GM18907 (cell line): ENCODE measurements at regions not wholly inside any gene's neighbourhood (a gene's known extent, or its start where the extent isn't known, plus 50 kb on each side); places are given as distances from the start of the nearest gene placed in this dataset.

Source experiments
- ATAC-seq: cut with Tn5 transposase; IDR thresholded peaks from one replicate; pipeline ENCODE4 v1.9.1; 2021; ENCODE audit warnings: mild to moderate bottlenecking, moderate library complexity; ENCODE audit not compliant: unreplicated experiment

GRCh38 chr5:168005093-168005492 lies 286.4 kb upstream of the WWC1 start:
- no peak for ATAC-seq

- ATAC-seq: no peak
These were observed 285.5 kb upstream of the WWC1 start for GRCh38 chr5:168005936-168006335.

DNA sequence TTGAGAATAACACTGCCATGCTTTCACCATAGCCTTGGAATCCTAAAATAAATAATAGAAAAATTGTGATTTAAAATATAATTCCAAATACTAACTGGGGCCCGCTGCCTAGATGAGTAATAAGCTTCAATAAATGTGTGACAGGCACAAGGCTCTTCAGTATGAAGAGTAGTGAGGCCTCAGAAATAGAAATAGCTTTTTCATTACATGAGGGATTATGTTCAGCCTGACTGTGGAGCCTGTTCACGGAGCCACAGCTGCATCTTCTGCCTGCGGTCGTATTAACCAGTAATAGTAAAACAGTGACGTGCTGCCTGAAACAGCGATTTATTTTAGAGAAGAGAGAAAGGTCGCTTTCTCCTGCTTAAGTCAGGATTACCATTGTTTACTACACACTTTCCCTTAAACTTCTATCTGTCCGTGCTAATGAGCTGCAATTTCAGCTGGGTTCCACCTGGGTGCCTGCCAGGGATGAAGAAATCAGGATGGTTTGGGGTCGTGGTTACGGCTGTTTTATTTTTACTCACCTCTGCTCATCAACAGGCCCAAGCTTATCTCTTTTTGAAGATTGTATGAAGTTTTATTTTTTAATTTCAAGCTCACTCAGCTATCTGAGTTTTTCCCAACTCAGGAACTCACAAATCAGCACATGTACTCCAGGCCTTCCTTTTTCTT lies 284.9 kb upstream of the WWC1 start:
- no peak for ATAC-seq

DNA sequence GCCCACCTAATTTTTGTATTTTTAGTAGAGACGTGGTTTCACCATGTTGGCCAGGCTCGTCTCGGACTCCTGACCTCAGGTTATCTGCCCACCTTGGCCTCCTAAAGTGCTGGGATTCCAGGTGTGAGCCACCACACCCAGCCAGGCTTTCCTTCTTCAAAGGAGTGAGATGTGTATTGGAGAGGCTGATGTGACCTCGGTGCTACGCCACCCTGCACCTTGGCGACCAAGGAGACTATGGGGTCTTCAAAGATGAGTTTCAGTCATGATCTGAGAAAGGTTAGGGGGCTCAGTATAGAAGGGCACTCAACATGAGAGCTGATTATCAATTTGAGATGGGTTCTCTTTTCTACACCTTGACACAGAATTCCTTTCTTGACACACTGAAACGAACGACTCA lies 284.2 kb upstream of the WWC1 start:
- ATAC-seq: no peak

DNA sequence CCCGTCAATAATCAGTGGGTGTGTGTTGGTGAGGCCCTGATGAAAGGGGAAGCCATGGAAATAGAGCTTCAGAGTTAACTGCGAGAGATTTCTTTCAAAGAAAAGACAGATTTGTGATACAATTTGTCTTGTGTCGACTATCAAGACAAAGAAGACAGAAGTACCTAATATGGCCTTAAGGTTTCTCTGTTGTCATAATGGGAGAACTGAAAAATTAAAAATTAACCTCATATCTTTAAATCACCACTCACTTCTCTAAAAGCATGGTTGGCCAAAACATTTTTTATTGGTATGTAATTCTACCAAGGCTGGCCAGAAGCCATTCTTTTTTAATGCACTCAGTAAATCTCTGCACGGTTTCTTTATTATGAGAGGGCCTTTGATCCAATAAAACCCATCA lies 282.9 kb upstream of the WWC1 start:
- peak; percentile 55 for ATAC-seq

- no peak for ATAC-seq
These were observed 280.3 kb upstream of the WWC1 start for GRCh38 chr5:168011096-168011495.

DNA sequence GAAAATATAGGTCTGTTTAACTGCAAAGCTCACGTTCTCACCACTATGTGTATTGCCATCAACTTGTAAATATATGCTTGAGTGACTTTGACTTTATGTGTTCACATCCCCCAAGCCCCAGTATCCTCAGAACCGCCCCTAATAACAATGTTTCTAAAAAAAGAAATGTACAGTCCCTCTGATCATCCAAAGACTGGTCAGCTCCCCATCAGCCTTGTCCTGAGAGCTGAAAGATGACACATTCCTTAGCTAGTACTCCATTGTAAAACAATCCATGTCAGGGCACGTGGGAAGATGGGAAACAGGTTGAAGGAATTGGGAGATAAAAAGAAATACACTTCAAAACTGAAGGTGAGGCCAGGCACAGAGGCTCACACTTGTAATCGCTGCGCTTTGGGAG lies 279.4 kb upstream of the WWC1 start:
- no peak for ATAC-seq

GRCh38 chr5:168013546-168013945 lies 277.9 kb upstream of the WWC1 start:
- no peak for ATAC-seq

DNA sequence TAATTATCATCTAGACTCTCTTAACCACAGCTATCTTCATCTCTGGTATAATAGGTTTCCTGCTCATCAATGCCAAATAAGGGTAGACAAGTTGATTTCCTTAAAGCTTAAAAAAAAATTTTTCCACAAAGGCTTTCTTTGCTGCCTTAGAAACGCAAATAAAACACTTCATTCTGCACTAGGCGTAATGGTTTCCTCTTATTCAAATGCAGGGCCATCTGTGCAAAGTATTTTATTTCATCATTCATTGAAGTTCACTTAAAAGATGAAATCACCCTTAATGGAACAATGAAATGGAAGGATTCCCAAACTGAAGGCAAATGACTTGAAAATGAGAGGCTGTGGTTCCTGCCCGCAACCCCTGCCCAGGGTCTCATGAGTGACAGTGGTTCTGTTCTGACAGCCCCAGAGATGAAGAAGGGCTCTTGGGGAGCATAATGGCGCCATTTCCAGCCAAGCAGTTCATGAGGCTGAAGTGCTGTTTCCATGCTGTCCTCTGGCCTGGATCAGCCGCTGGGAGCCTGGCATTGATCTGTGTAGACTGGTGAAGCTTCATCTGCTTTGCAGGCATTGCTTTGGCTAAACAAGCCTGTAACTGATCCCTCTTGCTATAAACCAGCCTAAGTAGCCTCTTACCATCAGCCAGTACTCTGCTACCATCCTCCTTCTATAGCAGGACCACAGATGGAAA lies 276.9 kb upstream of the WWC1 start:
- ATAC-seq: no peak

GRCh38 chr5:168015506-168015905 lies 275.9 kb upstream of the WWC1 start:
- ATAC-seq: no peak

- ATAC-seq: no peak
These were observed 274.1 kb upstream of the WWC1 start for GRCh38 chr5:168017313-168017712.

GRCh38 chr5:168019143-168019542 lies 272.3 kb upstream of the WWC1 start:
- no peak for ATAC-seq

- ATAC-seq: no peak
These were observed 270.7 kb upstream of the WWC1 start for GRCh38 chr5:168020542-168021294.

DNA sequence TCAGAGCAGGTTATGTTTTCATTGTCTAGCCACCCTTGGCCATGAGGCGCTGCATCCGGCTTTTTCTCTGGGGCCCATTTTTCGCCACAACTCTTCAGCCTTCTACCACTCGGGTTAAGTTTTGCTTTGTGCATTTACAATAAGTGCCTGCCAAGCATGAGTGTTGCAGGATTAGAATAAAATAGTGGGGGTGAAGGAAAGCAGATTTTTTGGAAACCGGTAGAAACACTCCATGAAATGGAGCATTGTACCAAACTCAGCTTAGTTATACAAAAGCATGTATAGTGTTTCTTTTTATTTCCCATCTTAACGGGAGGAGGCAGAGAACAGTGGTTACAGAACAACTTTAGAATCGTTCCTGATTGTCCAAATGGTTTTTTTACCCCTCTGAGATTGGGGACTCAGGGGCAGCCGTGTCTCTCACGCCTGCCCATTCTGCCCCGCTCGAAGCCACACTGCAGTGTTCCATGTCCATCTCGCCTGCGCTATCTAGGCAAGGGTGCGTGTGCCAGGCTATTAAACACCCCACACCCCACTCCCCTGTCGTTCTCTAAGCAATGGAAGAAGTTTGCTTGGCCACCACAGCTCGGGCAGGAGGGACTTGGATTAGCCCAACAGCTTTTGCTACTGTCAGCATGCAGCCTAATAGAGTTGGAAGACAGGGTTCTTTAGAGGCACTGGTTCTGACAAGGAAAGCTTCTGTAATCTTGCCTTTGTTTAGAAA lies 268.8 kb upstream of the WWC1 start:
- no peak for ATAC-seq

- no peak for ATAC-seq
These were observed 268.3 kb upstream of the WWC1 start for GRCh38 chr5:168023191-168023590.

DNA sequence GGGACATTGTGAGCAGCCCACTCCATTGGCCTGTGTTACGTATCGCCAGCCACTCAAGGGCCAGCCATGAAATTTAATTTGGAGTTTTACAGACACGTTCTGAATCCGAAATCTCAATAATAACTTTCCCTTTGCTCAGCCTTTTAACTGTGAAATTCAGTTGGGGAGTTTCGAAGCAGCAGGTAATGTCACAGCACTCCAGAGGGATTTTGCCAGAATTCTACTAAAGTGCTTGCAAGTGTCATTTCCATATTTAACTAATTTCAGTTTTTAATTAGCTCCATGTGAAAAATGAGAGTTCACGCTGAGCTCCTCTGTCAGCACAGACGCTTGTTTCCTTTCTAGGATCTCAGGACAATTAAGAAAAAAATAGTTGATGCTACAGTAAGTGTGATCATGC lies 267.1 kb upstream of the WWC1 start:
- ATAC-seq: no peak

- ATAC-seq: no peak
These were observed 264.4 kb upstream of the WWC1 start for GRCh38 chr5:168027007-168027406.

GRCh38 chr5:168030912-168031311 lies 260.5 kb upstream of the WWC1 start:
- no peak for ATAC-seq

DNA sequence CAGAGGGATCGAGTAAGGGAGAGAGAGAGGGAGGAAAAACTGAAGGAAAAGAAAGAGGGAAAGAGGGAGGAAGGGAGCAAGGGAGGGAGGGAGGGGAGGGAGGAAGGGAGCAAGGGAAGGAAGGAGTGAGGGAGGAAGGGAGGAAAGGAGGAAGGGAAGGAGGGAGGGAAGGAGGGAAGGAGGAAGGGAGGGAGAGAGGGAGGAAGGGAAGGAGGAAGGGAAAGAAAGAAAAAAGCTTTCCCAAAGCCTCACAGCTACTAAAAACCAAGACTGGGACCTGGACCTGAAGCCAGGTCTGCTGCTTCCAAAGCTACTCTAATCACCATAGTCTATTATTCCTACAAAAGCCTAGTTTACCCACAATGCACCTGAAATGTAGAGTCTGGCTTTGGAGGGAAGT lies 259.8 kb upstream of the WWC1 start:
- ATAC-seq: no peak

DNA sequence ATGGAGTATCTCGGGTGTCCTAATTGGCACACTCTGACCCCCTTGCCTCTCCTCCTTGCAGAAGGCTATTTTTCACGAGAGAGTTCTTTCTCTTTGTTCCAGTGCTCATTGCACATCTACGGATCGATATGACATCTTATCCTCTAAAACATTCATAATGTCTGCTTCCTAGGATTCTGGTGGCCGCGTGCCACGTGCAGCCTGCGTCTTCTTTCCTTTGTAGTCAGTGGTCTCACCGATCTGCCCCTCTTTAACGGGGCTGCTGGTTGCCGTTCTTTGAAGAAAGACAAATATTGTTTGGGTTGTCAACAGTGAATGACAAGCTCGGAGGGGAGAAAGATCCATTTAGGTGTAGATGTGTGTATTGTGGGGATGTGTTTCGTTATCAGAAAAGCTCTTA lies 252.4 kb upstream of the WWC1 start:
- no peak for ATAC-seq

DNA sequence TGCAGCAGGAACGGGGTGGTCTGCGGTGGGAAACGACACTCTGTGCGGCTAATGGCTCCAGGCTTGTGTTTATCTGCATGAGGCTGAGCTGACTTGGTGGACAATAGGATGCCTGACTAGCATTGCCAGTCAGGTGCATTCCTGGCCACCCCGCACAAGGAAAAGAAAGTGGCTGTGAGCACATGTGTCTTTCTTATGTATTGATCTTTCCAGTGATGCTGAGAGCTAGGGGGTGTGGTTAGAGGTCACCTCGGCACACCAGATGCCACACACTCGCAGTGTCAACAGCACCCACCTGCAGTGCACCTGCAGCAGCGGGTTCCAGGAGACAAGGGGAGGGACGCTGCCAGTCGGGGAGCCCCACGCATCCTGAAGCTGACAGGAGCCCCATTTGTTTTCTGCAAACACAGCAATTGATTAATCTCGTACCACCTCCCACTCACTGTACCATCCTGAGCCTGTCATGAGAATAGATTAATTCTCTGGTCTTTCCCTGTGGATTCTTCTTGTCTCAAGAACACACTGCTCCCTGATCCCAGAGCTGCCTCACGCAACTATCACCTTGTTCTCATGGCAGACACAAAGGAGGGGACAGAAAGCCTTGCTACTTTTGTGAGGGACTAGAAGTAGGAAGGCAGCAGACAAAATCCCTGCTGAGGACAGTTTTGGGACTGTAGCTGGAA lies 251.7 kb upstream of the WWC1 start:
- ATAC-seq: no peak
